Cardiac septum (tissue), 1 donor: ENCODE measurements at regions not wholly inside any gene's neighbourhood (a gene's known extent, or its start where the extent isn't known, plus 50 kb on each side); places are given as distances from the start of the nearest gene placed in this dataset.

Source experiments
- DNase-seq: peaks from one replicate; pipeline ENCODE4 v3.0.0-alpha.2; 2020; ENCODE audit warnings: low spot score
- intact Hi-C: fragments of 100-400 bp; cut with DNase I; formaldehyde crosslinking; loops from one replicate; pipeline ENCODE4 v1.14.0; 2022
- donor health status: DM: no; HTN: no; CAD: no.

DNA sequence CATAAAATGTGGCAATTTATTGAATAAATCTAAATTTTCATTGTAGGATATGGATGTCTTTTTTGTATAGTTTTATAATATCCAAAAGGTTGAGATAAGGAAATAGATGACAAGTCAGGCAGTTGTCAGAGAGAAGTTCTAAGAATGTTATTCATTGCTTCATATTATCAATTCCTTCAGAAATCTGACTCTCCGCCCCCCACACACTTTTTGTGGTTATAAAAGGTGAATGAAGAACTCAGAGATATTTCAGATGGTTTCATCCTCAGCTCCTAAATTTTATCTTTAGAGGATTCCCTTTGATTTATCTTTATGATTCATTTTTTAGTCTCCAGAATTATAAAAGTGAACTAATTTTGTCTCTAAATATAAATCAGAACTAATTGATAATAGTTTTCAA is 136.1 kb upstream of the NOX3 start:
- intact Hi-C loops: no loop called here
- no peak for DNase-seq

GRCh38 chr6:155589190-155589589 is 133.6 kb upstream of the NOX3 start:
- intact Hi-C loops: no loop called here
- DNase-seq: no peak

GRCh38 chr6:155587817-155588216 is 132.2 kb upstream of the NOX3 start:
- intact Hi-C loops: no loop called here
- DNase-seq: no peak

DNA sequence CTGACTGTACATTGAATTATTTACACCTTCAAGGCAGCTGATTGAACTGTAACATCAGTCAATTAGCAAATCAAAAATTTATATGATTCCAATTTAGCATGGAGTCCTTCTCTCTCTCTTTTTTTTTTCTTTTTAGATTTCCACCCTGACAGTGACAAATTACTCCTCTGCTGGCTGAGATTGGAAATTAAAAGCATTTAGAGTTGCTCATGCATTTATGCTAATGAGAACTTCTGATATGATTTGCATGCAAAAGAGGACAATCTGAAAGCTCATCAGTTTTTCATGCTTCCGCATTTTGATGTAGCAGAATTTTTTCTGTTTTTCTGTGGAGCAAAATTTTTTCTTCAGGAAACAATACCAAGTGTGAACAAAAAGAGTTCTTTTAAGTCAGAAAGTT is 130.5 kb upstream of the NOX3 start:
- intact Hi-C loops: no loop called here
- DNase-seq: no peak

GRCh38 chr6:155584006-155584405 is 128.4 kb upstream of the NOX3 start:
- intact Hi-C loops: no loop called here
- DNase-seq: no peak

- DNase-seq: no peak
- intact Hi-C loops: no loop called here
These were observed 126.7 kb upstream of the NOX3 start for GRCh38 chr6:155582016-155582991.

GRCh38 chr6:155580904-155581303 is 125.3 kb upstream of the NOX3 start:
- intact Hi-C loops: no loop called here
- no peak for DNase-seq

DNA sequence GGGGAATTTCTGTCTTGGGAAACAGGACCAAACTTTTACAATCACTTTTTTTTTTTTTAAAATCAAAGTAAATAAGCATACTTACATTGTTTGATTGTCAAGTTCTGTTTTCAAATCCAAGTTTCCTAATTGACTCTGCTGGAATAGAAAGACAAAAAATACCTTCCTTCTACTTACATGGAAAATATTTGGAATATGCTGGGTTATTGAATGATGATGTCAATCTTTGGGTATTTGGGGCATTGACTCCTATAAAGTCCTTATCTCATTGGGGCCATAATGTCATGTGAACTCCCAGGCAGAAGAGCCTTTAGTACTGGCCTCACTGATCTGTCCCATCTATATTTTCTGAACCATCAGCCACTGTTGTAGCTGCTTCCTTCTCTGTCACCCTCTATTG is 122.6 kb upstream of the NOX3 start:
- intact Hi-C loops: no loop called here
- DNase-seq: no peak

- intact Hi-C loops: no loop called here
- DNase-seq: no peak
These were observed 106.3 kb upstream of the NOX3 start for GRCh38 chr6:155561966-155562364.

DNA sequence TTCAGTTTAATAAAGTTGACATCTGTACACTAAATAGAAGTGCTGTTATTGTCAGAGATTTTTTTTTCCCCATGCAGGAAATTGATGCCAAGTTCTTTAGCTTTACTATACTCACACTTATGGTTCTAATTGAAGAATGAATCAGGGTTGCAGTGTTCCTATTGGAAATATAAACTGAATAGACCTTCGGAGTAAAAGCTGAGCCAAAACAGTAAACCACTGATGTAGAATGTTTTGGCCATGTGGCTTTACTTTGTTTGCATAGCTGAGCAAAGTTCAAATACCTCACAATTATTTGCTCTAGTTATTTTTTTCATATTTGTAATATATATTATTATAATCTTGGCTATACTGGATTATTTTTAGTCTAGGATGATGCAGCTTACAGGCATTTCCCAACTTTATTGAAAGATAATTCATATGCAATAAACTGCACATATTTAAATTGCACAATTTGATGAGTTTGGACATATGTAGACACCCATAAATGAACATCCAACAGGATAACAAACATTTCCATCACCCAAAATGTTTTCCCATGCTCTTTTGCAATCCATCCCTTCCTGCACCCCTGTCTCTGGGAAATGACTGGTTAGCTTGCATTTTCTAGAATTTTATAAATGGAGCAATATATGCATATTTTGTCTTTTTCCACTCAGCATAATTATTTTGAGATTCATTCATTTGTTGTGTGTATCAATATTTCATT is 105.8 kb upstream of the NOX3 start:
- intact Hi-C loops: no loop called here
- DNase-seq: no peak

DNA sequence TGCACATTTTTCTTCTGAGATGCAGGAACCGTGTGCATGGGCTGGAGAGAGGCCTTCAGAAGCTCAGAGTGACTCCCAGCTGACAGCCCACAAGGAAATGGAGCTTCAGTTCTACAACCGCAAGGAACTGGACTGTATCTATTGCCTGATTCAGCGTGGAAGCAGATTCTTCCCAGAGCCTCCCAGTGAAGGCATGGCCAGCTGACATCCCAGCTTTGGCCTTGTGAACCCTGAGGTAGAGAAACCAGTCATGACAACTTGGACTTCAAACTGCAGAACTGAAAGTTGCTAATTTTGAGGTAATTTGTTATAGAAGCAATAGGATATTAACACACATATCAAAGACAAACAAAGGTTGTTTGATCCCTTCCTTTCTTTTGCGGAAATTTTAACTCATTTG is 94.3 kb upstream of the NOX3 start:
- intact Hi-C loops: no loop called here
- no peak for DNase-seq

DNA sequence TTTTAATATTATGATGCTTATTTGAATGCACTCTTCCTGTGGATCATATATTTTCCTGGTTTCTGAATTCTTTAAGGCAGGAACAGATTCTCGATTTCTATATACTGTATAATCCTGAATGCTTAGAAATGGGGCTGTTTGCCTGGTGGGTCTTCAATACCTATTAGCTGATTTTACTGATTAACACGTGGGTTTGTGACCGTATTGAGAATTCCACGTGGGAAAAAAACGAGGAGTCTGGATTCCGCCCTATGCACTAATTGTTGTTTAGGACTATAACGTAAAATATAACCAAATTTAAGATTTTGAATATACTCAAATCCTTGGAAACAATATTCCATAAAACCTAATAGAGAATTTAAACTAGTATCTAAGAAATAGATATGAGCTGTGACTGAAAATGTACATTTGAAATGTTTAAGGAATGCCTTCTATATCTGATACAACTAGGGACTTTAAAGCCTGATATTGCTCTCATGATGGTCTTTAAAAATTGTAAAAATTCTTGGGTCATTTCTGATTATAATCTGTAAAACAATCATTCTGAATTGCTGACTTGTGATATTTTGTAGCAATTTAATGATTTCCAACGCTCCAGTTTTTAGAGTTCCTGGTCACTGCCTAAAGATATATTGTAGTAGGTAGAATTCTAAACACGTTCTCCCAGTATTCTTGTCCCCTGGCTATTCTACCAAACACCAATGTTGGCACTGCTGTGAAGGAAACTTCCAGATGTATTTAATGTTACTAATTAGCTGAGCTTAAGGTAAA is 93.6 kb upstream of the NOX3 start:
- no peak for DNase-seq
- intact Hi-C loops: no loop called here

GRCh38 chr6:155548576-155548975 is 92.9 kb upstream of the NOX3 start:
- no peak for DNase-seq

DNA sequence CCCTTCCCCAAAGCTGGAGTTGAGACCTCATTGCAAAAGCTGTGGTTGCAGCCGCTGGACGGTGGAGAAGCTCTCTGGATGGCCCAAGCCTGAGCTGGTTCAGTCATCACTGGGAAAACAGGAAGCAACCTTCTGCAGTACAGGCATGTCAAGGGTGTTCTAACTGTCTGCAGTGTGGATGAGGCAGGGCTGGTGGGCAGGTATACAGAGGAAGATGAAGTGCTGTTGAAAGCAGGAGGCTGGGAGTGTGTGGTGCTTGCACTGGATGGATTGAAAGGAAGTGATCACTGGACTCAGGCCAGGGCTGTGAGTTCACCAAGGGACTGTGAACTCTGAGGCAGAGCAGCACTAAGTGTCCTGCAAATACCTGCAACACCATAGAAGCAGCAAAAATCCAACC is 89.0 kb upstream of the NOX3 start:
- no peak for DNase-seq
- intact Hi-C loops: no loop called here

More at GRCh38 chr6:155548576-155548975, 92.9 kb upstream of the NOX3 start:
- intact Hi-C loops: no loop called here

- DNase-seq: no peak
- intact Hi-C loops: no loop called here
These were observed 87.7 kb upstream of the NOX3 start for GRCh38 chr6:155543166-155543847.

DNA sequence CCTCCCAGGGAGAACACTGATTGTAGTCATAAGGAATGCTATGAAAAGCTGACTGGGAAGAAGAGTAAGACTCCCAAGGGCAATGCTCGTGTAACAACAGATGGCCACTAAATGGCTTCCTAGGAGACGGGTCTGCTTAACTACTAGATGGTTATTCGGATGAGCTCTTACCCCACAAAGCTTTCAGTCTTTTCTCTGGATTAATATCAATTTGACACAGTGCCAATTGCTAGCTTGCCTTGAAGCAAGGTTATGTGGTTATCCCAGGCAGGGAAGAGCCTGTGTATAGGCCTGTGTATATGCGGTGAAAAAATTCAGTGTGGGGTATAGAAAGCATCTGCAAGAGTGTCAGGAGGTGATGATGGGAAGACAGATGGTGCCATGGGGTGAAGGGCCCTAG is 86.4 kb upstream of the NOX3 start:
- no peak for DNase-seq

GRCh38 chr6:155538708-155539390 is 83.2 kb upstream of the NOX3 start:
- intact Hi-C loops: no loop called here
- DNase-seq: no peak

More for the DNA sequence above, 86.4 kb upstream of the NOX3 start:
- intact Hi-C loops: no loop called here

- intact Hi-C loops: no loop called here
- DNase-seq: no peak
These were observed 79.0 kb upstream of the NOX3 start for GRCh38 chr6:155534678-155535077.

- no peak for DNase-seq
- intact Hi-C loops: no loop called here
These were observed 74.7 kb upstream of the NOX3 start for GRCh38 chr6:155530219-155530834.
